ENCODE measurements at regions not wholly inside any gene's neighbourhood (a gene's known extent, or its start where the extent isn't known, plus 50 kb on each side); places are given as distances from the start of the nearest gene placed in this dataset.

DNA sequence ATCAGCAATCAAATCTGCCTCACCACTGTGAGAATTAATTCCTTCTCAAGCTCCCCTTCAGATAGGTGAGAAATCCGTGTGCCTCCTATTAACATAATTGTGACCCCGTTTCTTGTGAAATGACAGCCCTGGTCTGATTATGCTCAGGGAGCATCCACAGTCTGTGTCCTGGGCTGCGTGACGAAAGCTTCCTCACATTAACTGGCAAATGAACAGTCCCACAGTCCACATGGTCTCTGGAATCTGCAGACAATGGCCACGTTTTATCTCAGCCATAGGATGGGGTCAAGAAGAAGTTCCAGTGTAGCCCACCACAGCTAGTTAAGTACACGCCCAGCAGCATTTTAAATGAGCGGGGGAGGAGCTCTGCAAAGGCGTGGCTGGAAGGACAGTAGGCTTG is 229.2 kb downstream of the RPS24 start:
- ATAC-seq (no peak), DNase-seq (no peak)
- H3K27me3 Mint-ChIP-seq, result peaks cover 2% of the 10 kb centered on the region
- H3K9me3 Mint-ChIP-seq, result no peaks in the 10 kb centered on the region
- H3K27ac Mint-ChIP-seq, result no peak overlapping the region
- H3K4me3 Mint-ChIP-seq, result no peak overlapping the region
- H3K36me3 Mint-ChIP-seq (ENCODE audit: low read depth), result no peaks in the 10 kb centered on the region
- H3K4me1 Mint-ChIP-seq, result peaks cover 11% of the 10 kb centered on the region

DNA sequence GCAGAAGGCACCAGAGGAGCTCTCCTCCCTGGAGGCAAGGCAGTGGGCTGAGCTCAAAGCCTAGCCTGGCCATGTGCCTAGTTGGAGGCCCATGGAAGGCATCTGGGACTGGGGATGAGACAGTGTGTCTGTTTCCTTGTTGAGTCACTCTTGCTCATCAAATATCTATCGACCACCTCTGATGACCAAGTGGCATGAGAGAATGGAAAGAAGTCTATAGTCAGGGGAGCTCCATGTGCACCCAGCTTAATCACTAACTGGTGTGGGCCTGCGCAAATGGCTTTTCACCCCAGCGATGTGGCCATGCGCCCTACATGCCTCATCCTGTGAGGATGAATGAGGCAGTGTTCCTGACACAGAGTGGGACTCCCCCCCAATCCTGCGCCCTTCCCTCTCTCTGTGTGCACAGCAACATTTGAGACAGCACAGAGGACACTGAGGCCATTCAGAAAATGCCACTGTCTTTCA is 229.9 kb downstream of the RPS24 start:
- Mint-ChIP-seq H3K4me1 (peaks cover 11% of the 10 kb centered on the region), H3K36me3 (ENCODE audit: low read depth) (no peaks in the 10 kb centered on the region), H3K27me3 (peaks cover 2% of the 10 kb centered on the region), H3K9me3 (no peaks in the 10 kb centered on the region), H3K4me3 (no peak overlapping the region), H3K27ac (no peak overlapping the region)
- ATAC-seq, result peak; percentile 8
- no peak for DNase-seq

GRCh38 chr10:78264361-78264760 is 230.7 kb downstream of the RPS24 start:
- no peaks in the 10 kb centered on the region for H3K9me3 Mint-ChIP-seq
- no peaks in the 10 kb centered on the region for H3K36me3 Mint-ChIP-seq (ENCODE audit: low read depth)
- ATAC-seq (no peak), DNase-seq (no peak)
- H3K27ac Mint-ChIP-seq, result no peak overlapping the region
- H3K4me3 Mint-ChIP-seq, result no peak overlapping the region
- peaks cover 11% of the 10 kb centered on the region for H3K4me1 Mint-ChIP-seq
- H3K27me3 Mint-ChIP-seq, result peaks cover 2% of the 10 kb centered on the region

- Mint-ChIP-seq H3K9me3 (no peaks in the 10 kb centered on the region), H3K4me1 (no peaks in the 10 kb centered on the region), H3K27ac (no peak overlapping the region), H3K4me3 (no peak overlapping the region), H3K27me3 (no peaks in the 10 kb centered on the region), H3K36me3 (ENCODE audit: low read depth) (no peaks in the 10 kb centered on the region)
- no peak for ATAC-seq
- no peak for DNase-seq
These were observed 233.2 kb downstream of the RPS24 start for GRCh38 chr10:78266741-78267469.

GRCh38 chr10:78267598-78267997 is 233.9 kb downstream of the RPS24 start:
- Mint-ChIP-seq H3K4me3 (no peak overlapping the region), H3K27me3 (no peaks in the 10 kb centered on the region), H3K4me1 (no peaks in the 10 kb centered on the region), H3K9me3 (no peaks in the 10 kb centered on the region), H3K27ac (no peak overlapping the region), H3K36me3 (ENCODE audit: low read depth) (no peaks in the 10 kb centered on the region)
- ATAC-seq (no peak), DNase-seq (no peak)

DNA sequence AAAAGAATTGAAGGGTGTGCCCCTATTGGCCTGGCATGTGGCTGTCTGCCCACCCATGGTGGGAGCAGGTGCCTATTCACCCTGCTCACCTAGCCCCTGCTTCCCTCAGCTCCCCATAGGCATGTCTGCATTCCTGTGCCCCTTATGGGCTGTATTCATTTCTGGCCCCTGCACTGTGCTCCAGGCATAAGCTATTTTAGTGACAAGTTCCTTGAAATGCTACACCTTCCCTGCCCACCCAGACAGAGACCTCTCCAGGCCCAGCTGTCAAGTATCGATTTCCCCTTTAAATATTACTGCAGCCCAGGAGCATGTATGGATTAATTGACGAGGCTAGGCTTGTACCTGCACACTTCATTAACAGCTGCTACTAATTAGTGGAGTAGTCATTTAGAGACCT is 235.4 kb downstream of the RPS24 start:
- DNase-seq, result no peak
- H3K27ac Mint-ChIP-seq, result no peak overlapping the region
- no peak for ATAC-seq
- no peaks in the 10 kb centered on the region for H3K4me1 Mint-ChIP-seq
- H3K36me3 Mint-ChIP-seq (ENCODE audit: low read depth), result no peaks in the 10 kb centered on the region
- no peak overlapping the region for H3K4me3 Mint-ChIP-seq
- H3K9me3 Mint-ChIP-seq, result no peaks in the 10 kb centered on the region
- H3K27me3 Mint-ChIP-seq, result peaks cover 3% of the 10 kb centered on the region

DNA sequence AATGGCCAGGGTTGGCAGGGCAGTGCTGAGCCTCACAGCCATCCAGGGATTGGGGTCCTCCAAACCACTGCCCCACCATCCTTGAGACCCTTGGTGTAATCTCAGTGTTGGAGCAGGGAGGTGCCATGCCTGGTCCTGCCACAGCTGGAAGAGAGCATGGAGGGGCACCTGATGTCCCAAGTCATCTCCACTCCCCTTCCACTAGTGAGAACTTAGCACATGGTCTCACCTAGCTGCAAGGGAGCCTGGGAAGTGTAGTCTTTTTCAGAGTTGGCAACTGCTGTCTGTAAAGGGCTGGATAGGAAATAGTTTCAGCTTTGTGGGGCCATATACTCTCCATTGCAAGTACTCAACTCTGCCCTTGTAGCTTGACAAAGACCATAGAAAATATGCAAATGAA is 238.7 kb downstream of the RPS24 start:
- ATAC-seq (no peak), DNase-seq (no peak)
- Mint-ChIP-seq H3K27me3 (peaks cover 5% of the 10 kb centered on the region), H3K4me1 (no peaks in the 10 kb centered on the region), H3K9me3 (no peaks in the 10 kb centered on the region), H3K36me3 (ENCODE audit: low read depth) (no peaks in the 10 kb centered on the region), H3K27ac (no peak overlapping the region), H3K4me3 (no peak overlapping the region)

DNA sequence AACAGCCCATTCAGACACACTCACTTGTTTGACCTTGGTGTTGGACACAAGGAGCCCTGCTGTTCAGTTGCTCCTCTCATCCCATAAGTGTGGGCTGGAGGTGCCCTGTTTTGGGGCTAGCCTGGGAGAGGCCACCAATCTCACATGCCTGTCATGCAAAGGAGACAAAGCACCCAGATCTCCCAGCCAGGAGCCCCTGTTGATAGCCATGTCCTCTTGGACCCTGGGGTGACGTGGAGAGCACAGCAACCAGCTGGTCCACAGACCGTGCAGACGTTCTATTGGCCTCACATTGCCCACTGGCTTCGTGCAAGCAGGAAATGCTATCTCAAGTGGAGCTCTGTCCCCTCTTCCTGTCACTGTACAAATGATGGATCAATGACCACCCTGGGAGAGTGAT is 240.8 kb downstream of the RPS24 start:
- no peaks in the 10 kb centered on the region for H3K9me3 Mint-ChIP-seq
- no peak for DNase-seq
- no peak for ATAC-seq
- no peaks in the 10 kb centered on the region for H3K36me3 Mint-ChIP-seq (ENCODE audit: low read depth)
- H3K4me3 Mint-ChIP-seq, result no peak overlapping the region
- no peak overlapping the region for H3K27ac Mint-ChIP-seq
- H3K27me3 Mint-ChIP-seq, result peaks cover 5% of the 10 kb centered on the region
- H3K4me1 Mint-ChIP-seq, result no peaks in the 10 kb centered on the region

- Mint-ChIP-seq H3K9me3 (no peaks in the 10 kb centered on the region), H3K36me3 (ENCODE audit: low read depth) (no peaks in the 10 kb centered on the region), H3K4me3 (no peak overlapping the region), H3K27me3 (peaks cover 7% of the 10 kb centered on the region), H3K4me1 (no peaks in the 10 kb centered on the region), H3K27ac (no peak overlapping the region)
- no peak for DNase-seq
- ATAC-seq, result no peak
These were observed 242.5 kb downstream of the RPS24 start for GRCh38 chr10:78276139-78276538.

- H3K27ac Mint-ChIP-seq, result no peak overlapping the region
- H3K4me1 Mint-ChIP-seq, result no peaks in the 10 kb centered on the region
- H3K27me3 Mint-ChIP-seq, result peaks cover 7% of the 10 kb centered on the region
- DNase-seq (no peak), ATAC-seq (no peak)
- no peaks in the 10 kb centered on the region for H3K9me3 Mint-ChIP-seq
- H3K4me3 Mint-ChIP-seq, result no peak overlapping the region
- no peaks in the 10 kb centered on the region for H3K36me3 Mint-ChIP-seq (ENCODE audit: low read depth)
These were observed 243.8 kb downstream of the RPS24 start for GRCh38 chr10:78277314-78278057.

GRCh38 chr10:78278058-78278404 is 244.4 kb downstream of the RPS24 start:
- Mint-ChIP-seq H3K27ac (no peak overlapping the region), H3K27me3 (peaks cover 4% of the 10 kb centered on the region), H3K9me3 (no peaks in the 10 kb centered on the region), H3K4me3 (no peak overlapping the region), H3K36me3 (ENCODE audit: low read depth) (no peaks in the 10 kb centered on the region), H3K4me1 (no peaks in the 10 kb centered on the region)
- DNase-seq (no peak), ATAC-seq (no peak)

DNA sequence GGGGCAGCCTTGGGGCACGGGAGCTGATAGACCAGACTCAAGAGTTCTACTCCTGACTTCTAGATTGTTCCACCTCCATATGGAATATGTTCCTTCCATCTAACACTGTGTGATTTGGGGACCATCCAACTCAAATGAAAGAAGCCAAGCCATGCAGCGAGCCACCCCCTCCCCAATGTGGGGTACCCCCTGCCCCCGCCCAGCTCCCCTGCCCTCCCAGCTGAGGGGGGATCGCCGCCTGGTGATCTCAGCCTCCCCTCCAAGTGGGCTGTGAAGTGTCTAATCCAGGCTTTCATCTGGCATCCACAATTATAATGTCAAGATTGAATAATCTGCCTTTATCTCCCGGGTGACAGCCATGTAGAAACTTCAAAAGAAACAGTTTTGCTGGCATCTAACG is 246.1 kb downstream of the RPS24 start:
- Mint-ChIP-seq H3K27me3 (peaks cover 1% of the 10 kb centered on the region), H3K27ac (no peak overlapping the region), H3K4me3 (no peak overlapping the region), H3K36me3 (ENCODE audit: low read depth) (no peaks in the 10 kb centered on the region), H3K9me3 (no peaks in the 10 kb centered on the region), H3K4me1 (no peaks in the 10 kb centered on the region)
- DNase-seq (no peak), ATAC-seq (no peak)

GRCh38 chr10:78280604-78281003 is 246.9 kb downstream of the RPS24 start:
- no peaks in the 10 kb centered on the region for H3K36me3 Mint-ChIP-seq (ENCODE audit: low read depth)
- H3K4me1 Mint-ChIP-seq, result no peaks in the 10 kb centered on the region
- ATAC-seq (no peak), DNase-seq (no peak)
- H3K4me3 Mint-ChIP-seq, result no peak overlapping the region
- peaks cover 1% of the 10 kb centered on the region for H3K27me3 Mint-ChIP-seq
- no peaks in the 10 kb centered on the region for H3K9me3 Mint-ChIP-seq
- H3K27ac Mint-ChIP-seq, result no peak overlapping the region

- Mint-ChIP-seq H3K4me3 (no peak overlapping the region), H3K27ac (no peak overlapping the region), H3K27me3 (peaks cover 1% of the 10 kb centered on the region), H3K36me3 (ENCODE audit: low read depth) (no peaks in the 10 kb centered on the region), H3K4me1 (no peaks in the 10 kb centered on the region), H3K9me3 (no peaks in the 10 kb centered on the region)
- DNase-seq (no peak), ATAC-seq (no peak)
These were observed 248.0 kb downstream of the RPS24 start for GRCh38 chr10:78281627-78282026.

GRCh38 chr10:78283069-78283682 is 249.5 kb downstream of the RPS24 start:
- H3K36me3 Mint-ChIP-seq (ENCODE audit: low read depth), result no peaks in the 10 kb centered on the region
- H3K4me3 Mint-ChIP-seq, result no peak overlapping the region
- ATAC-seq (no peak), DNase-seq (no peak)
- peaks cover 1% of the 10 kb centered on the region for H3K27me3 Mint-ChIP-seq
- no peaks in the 10 kb centered on the region for H3K9me3 Mint-ChIP-seq
- no peak overlapping the region for H3K27ac Mint-ChIP-seq
- no peaks in the 10 kb centered on the region for H3K4me1 Mint-ChIP-seq

Measured in activated naive CD8-positive, alpha-beta T cell treated with anti-CD3 and anti-CD28 coated beads, Interleukin-2, amount 50 U/mL, for 24 hours (primary cell).